HCEC 1CT (cell line): ENCODE measurements at regions not wholly inside any gene's neighbourhood (a gene's known extent, or its start where the extent isn't known, plus 50 kb on each side); places are given as distances from the start of the nearest gene placed in this dataset.

Experiments used
- DNase-seq: peaks from one replicate; pipeline ENCODE4 v3.0.0-alpha.2; 2017

DNA sequence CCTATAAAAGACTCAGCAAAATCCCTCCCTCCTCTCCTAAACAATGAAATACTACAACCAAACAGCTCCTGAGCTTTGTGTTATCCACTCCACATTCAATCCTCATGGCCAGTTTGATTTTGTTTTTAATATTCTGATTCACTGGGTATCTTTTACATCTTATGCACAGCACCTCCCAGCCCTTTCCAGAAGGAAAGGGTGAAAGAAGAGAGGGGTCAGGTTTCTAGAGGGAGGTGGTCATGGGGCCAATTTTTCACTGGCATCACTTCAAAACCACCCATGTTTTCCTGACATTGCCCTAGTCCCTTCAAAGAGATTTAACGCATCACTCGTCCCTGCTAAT lies 315.6 kb downstream of the LPIN1 start:
- DNase-seq: no peak

DNA sequence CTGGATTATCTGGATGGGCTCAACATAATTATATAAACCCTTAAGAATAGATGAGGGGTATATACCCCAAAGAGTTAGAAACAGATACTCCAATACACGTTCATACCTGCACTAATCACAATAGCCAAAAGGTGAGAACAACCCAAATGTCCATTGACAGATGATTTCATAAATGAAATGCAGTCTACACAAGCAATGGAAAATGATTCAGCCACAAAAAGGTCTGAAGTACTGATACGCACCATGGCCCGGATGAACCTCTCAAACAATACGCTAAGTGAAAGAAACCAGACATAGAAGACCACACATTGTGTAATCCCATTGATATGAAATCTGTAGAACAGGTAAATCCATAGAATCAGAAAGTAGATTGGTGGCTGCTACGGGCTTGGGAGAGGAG lies 316.8 kb downstream of the LPIN1 start:
- DNase-seq: no peak

DNA sequence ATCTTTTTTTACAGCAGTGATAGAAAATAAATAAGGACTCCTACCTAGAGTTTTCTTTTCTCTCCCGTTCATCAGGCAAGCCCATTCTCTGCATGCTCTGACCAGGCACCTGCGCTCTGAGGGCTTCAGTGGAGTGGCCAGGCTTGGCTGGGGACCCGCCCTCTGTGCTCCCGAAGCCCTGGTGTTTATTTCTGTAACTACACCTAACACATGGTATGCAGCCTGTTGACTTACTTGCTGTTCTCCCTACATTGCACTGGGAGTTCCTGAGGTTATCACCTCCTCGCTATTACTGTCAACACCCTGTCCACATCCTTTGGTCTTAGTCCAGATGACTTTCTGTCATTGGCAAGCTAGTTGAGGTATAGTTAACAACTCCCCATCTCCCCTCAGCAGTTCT lies 317.7 kb downstream of the LPIN1 start:
- DNase-seq: no peak

DNA sequence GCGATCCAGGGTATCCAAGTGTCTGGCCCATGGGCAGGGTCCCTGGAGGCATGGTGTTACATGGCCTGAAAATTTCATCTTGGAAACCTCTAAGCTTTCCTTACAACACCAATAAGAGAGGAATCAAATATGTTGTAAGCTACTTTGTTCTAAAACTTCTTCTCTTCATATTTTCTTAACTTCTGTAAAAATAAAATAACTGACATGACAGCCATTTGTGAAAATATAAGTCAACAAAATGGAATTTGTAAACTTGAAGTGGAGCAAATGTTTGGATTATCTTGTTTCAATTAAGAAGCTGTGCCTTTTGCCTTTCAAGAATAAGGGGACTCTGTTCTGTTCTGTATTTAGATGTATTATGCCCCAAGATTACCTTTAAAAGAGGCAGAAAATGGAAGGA lies 319.7 kb downstream of the LPIN1 start:
- DNase-seq: no peak

DNA sequence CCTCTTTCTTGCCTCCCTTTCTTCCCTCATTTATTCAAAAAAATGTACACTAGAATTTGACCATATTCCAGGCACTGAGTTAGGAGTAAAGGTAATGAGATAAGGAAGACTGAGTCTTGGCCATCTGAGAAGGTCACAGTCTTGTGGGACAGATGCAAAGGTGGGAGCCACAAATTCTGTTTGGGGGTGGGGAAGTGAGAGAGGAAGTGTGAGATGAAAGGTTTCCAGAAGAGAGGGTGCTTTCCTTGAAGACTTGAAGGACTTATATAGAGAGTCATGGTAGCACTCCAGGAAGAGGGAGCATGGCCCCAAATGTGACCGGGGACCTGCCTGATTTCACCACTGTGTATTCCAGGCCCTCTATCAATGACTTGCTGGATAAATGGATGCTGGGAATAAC lies 320.6 kb downstream of the LPIN1 start:
- no peak for DNase-seq

DNA sequence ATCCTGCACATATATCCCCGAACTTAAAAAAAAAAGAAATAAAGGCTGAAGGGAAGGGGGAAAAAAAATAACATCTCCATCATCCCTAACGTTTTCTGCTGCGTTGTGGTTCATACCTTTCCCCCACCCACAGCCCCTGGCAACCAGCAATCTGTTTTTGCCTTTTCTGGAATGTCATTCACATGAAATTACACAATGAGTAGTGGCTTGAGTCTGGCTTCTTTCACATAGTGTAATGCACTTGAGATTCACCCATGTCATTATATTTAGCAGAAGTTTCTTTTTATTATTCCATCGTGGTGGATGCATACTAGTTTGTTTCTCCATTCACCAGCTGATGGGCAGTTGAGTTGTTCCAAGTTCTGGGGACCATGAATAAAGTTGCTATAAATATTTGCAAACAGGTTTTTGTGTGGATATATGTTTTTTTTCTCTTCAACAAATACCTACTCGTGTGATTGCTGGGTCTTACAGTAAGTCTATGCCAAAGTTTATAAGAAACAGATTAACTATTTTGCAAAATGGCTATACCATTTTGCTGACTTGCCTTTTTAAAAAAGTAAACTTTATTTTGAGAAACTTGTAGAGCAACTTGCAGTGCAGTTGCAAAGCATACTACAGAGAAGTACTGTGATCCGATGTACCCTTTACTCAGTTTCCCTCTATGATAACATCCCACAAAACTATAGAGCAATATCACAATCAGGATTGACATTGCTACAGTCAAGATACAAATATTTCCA lies 322.5 kb downstream of the LPIN1 start:
- no peak for DNase-seq

DNA sequence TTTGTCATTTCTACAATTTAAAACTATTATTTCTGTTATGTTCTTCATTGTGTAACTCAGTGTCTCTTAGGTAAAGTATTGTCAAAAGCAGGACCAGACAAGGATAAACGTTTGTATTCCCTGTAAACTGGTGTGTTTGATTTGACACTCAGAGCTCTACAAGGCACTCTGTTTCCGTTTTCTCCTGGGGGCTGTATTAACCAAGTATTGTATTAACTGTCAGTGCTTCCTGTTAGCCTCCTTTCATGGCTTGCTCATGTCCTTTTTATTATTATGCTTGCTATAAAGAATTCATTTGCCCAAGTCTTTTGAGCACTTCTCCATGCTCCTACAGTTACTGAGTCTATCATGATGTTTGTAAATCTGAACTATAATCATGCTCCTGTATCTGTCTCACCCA lies 323.7 kb downstream of the LPIN1 start:
- DNase-seq: no peak

DNA sequence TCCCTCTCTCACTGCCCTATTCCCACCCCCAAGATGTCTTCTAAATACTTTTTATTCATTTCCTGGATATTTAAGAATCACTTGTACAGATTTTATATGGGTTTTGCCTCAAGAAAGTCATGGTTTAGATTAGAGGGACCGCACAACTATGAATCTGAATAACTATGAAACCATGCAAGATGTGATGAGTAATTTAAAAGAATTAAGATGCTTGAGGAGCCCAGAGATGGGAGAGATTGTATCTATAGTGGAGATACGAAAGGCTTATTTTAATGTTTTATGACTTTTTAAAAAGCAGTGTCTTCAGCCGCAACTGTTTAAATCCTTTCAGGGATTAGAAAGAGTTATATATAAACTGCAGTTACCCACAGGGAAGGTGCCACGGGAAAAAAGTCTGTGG lies 324.1 kb downstream of the LPIN1 start:
- no peak for DNase-seq

DNA sequence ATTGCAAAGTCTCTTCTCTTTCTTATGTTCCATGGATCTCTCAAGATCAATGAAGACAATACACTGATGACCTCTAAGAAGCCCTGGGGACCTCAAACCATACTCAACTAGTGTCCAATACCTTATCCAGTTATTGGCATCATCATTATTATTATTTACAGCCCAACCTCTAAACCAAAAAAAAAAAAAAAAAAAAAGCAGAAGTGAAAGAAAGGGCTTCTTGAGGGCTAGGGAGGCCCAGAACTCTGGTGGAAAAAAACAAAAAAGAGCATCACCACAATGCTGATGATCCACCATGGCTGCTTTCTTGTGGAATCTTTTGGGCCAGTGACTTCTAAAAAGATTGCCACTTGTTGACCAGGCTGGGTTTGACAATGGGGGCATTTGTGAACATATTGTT lies 324.9 kb downstream of the LPIN1 start:
- no peak for DNase-seq

DNA sequence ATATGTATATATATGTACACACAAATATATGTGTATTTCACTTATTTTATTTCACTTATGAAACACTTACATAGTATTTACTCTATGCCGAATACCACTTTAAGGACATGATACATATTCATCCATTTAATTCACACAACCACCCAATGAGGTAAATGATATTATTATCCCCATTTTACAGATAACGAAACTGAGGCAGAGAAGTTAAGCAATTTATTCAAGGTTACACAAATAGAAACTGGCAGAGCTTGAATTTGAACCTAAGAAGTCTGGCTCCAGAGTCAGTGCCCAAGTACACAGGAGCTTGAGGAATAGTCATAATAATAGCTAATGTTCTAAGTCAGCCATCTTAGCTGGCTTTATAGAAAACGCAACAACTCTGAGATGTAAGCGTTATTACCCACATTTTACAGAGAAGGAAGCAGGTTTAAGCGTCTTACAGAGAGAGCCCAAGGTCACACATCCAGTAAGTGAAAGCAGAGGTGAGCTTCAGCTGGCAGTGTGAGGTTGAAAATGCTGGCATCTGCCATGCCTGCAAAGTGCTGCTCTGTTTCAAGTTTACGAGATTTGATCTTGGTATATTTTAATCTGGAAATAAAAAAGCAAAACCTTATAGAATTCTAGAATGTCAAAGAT lies 326.9 kb downstream of the LPIN1 start:
- no peak for DNase-seq

DNA sequence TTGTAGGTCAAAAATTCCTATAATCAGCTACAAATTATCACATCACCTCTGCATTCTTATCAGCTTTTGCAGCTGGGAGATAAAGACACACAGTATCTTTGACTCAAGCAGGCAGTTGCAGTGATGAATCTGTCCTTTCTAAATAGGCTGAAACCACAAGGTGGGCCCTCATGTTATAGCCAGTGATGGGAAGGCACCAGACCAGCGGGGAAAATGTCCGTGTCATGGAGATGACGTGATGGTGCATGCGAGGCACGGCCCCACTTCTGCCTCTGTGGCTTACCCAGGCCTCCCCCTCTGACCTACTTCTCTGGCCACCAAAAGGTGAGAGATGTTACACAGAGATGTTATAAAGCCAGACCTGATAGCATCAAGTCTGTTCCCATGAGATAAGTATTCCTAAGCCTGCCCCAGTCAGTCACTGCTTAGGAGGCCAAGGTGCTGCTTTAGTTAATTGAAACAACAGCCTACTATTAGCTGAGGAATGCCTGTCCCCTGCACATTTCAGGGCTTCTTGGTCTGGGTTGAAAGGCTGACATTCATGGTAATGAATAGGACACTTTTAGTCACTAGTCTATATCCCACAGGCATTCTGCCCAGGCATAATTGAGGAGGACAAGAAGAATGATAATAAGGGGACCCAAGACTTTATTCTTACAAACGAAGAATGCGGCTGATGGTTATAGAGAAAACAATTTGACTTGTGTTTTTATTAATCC lies 327.9 kb downstream of the LPIN1 start:
- DNase-seq: no peak

DNA sequence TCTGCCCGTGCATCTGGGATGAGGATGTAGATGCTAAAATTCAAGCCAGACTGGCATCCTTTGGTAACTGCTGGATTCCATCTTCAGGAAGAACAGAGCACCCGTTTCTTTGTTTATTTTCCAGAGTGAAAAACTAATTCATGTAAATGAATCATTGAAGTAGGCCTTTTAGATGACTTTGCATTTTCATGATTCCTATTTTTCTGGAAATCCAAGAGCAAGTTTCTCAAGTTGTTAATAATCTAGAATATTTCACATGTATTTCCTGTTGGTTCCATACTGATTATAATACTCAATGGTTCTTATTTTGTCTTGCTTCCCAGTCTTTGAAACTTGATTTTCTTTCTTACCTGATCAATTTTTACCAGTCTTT lies 328.4 kb downstream of the LPIN1 start:
- DNase-seq: no peak

DNA sequence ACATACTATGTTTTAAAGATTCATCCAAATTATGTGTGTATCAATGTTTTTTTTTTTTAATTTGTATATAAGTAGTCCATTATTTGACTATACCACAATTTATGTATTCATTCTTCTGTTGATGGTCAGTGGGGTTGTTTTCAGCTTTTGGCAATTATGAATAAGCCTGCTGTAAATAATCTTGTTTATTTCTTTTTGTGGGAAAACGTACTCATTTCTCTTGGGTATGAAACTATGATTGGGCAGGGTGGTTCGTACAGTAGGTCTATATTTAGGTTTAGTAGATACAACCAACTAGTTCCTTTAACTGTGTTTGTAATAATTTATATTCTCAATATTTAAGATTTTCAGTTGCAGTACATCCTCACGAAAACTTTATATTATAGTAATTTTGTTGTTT lies 329.2 kb downstream of the LPIN1 start:
- DNase-seq: no peak

DNA sequence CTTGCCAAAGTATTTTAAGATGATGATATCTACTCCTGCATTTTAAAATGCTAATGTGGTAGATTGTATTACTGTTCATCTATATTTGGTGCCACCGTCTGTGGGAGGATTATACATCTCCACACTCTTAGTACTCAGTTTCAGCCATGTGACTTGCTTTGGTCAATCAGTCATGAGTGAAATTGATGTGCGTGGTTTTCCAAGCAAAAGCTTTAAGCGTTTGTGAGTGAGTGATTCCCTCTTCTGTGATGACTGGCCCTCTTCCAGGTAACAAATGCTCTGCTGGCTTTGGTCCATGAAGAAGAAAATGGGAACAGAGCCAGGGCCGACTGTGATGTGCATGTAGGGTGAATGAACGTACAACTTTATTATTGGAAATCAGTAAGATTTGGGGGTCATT lies 330.4 kb downstream of the LPIN1 start:
- DNase-seq: no peak

DNA sequence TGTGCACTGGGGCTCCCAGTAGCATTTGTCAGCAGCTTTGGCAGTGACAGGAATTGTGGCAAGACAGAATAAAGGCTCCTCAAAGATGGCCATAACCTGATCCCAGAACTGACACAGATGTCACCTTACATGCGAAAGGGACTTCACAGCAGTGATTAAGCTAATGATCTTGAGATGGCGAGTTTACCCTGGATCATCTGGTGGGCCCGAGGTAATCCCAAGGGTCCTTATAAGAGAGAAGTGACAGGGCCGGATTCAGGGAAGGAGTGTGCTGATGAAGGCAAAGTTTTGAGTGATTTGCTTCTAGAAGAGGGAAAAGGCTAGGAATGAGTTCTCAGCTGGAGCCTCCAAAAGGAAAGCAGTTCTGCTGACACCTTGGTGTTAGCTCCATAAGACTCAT lies 333.9 kb downstream of the LPIN1 start:
- no peak for DNase-seq

DNA sequence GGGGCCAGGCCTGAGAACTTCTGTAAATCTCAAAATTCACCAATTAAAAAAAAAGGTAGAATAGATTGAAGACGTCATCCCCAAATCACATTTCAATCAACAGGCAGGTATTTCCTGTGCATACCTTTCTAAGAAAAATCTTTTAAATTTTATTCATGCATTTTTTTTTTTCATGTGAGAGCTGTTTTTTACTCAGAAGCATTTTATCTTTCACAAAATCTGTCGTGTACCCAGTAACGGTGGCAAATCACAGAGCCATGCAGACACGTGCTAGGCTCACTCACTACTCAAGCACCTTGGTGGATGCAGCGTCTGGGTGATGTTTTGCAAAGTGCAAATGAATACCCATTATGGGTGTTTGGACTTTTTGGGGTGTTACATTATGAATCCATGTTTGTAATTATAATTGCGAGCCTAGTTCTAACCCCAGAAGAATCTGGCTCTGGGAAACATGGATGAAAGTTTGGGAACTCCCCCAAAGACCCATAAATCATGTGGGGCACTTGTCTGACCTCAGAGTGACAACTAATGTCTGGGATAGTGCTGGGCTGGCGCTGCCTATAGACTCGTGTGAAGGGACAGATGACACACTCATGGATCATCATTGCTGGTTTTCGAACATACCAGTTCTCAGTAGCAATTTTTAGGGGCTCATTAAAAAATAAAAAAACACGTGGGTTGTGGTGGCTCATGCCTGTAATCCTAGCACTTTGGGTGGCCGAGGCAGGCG lies 335.2 kb downstream of the LPIN1 start:
- DNase-seq: no peak

DNA sequence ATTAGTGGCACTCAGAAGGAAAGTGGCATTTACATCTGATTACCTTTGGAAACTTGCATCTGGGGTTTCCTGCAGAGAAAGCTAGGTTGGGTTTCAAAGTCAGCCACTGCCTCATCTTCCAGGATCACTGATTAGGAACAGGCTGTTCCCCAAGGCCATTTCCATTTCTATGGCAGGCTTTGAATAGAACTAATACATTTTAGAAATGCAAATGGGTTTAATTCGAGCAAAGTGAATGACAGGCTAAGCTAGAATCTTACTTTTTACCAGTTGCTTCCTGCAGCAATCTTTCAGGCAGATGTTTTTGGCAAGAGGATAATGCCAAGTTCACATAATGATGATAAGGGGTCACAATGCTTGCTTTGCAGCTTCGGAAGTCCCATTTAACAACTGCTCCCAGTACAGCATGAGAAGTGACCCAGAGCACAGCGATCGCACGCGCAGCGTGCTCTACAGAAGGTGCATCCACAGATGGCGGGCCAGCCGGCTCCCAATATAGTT lies 336.7 kb downstream of the LPIN1 start:
- DNase-seq: no peak

DNA sequence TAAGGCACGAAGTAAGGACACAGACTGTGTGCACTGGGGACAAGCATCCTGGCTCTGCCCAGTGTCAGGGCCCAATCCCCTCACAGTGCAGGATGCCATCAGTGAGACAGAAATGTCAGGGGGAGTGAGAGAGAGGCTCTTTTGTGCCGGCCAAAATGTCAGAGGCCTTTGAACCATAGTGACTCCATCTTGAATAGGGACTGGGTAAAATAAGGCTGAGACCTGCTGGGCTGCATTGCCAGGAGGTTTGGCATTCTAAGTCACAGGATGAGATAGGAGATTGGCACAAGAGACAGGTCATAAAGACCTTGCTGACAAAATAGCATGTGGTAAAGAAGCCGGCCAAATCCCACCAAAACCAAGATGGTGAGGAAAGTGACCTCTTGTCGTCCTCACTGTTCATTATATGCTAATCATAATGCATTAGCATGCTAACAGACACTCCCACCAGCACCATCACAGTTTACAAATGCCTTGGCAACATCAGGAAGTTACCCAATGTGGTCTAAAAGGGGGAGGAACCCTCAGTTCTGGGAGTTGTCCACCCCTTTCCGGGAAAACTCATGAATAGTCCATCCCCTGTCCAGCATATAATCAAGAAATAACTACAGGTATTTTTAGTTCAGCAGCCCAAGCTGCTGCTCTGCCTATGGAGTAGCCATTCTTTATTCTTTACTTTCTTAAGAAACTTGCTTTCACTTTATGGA lies 337.4 kb downstream of the LPIN1 start:
- DNase-seq: no peak

DNA sequence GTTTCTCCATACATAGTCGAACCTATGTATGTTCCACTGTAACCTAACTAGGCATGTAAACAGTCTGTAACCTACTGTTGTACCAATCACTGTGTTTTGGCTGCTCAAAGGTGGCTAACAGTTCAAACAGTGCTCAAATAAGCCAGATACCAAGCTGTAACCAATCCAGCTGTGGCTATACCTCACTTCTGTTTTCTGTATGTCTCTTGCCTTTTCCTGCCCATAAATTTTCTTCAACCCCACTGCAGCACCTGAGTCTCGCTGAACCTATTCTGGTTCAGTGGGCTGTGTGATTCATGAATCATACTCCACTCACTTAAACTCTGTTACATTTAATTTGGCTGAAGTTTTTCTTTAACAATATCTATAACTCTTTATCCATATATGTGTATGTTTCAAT lies 340.7 kb downstream of the LPIN1 start:
- DNase-seq: no peak

DNA sequence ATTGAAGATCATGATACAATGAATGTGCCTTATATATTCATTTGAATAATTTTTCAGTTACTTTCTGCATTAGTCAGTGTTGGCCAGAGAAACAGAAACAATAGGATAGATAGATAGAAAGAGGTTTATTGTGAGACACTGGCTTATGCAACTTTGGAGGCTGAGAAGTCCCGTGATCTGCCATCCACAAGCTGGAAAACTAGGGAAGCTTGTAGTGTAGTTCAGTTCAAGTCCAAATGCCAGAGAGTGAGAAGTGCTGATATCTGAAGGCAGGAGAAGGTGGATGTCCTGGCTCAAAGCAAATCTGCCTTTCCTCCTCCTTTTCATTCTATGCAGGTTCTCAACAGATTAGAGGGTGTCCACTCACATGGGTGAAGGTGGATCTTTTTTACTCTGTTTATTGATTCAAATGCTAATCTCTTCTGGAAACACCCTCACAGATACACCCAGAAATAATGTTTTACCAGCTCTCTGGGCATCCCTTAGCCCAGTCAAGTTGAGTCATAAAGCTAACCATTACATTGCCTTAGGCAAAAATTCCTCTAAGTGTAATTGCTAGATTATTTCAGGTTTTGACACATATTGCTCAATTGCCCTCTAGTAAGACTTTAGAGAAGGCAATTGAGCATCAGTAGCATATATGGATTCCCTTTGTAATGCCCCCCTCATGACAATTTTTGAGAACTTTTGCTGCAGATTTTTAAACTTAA lies 341.4 kb downstream of the LPIN1 start:
- peak; percentile 5 for DNase-seq

DNA sequence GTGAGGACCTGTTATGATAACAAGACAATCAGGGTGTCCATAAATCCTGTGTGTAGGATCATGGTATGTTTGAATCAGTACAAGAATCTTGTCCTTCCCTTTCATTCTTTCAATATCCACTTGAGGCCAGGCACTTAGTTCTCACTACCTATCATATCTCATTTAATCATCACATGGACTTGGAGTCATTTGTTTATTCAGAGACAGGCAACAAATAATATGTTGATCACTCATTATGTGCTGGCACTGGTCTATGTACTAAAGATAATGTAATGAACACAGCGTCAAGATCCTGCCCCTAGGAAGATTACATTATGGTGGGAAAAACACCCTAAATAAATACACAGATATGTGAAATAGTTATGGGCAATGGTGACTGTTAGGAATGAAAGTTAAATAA lies 342.6 kb downstream of the LPIN1 start:
- DNase-seq: no peak

DNA sequence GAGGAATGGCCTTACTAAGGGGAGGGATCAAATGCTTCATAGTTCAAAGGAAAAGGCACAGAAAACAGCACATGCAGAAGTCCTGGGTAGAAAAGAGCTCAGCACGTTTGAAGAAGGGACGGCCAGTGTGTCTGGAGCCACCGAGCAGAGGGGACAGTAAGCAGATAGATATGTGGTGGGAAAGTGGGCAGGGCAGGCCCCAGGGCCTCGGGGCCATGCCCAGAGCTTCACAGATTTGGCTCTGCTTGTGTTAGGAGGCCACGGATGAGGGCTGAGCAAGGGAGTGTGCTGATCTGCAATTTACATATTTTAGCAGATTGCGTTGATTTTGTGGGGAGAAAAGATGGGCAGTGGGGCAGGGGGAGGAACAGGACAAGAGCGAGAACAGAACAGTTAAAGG lies 343.1 kb downstream of the LPIN1 start:
- no peak for DNase-seq
